Fibroblast of skin of right quadriceps (primary cell): ENCODE measurements at regions not wholly inside any gene's neighbourhood (a gene's known extent, or its start where the extent isn't known, plus 50 kb on each side); places are given as distances from the start of the nearest gene placed in this dataset.
"Not testable (repeated sequence)": the region's sequence is repeated elsewhere in the genome, so short reads cannot be mapped to it uniquely, and the experiment has no call there.

Experiments used
- DNase-seq: peaks from one replicate; pipeline ENCODE4 v3.0.0-alpha.2; 2013

DNA sequence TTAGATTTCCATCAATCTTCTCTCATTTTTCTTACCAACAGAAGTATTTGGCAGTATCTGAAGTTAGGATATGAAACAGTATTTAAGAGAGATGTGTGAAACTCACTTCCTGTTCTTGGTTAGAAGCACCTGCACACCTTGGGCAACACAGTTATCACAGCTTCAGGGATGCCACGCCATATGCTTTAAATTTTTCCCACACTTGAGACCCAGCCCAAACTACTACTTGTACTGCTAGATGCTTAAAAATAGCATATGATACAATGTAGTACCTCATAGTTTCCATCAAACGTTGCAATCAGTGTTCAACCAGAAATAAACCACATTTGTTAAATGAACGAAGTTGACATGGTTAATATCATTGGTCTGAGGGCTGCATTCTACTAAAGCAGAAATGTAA lies 725.1 kb upstream of the FRG1 start:
- no peak for DNase-seq

DNA sequence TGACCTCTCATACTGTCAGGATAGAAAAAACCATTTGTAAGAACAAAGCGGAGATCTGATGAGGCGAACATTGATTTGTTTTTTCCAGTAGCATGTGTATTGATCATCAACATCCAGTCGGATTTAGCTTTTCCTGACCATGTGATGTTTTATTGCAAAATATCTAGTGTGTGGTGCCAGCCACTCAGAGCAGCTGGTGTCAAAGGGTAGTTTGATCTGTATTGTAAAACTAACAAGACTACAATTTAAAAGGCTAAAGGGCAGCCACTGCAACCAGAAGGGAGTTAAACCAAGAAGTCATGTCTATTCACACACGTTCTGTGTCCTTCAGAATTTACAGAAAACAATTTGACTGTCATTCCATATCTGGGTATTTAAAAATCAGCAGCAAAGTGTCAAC lies 719.0 kb upstream of the FRG1 start:
- DNase-seq: no peak

DNA sequence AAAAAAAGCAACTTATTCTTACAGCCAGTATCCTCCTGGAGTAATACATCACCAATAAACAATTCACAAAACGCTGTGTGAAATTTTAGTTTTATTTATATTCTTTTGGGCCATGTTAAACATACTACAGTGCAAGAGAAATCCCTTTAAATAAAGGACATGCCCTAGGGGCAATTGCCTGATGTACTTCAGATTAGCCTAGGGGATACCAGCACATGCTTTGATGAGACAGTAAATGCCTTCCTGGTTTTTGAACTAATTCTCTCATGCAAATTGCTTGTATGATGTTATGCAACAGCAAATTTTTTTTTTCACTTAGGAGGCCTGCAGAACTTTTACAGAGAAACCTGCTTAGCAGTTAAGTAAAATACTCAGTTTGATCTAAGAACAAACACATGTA lies 711.9 kb upstream of the FRG1 start:
- no peak for DNase-seq

DNA sequence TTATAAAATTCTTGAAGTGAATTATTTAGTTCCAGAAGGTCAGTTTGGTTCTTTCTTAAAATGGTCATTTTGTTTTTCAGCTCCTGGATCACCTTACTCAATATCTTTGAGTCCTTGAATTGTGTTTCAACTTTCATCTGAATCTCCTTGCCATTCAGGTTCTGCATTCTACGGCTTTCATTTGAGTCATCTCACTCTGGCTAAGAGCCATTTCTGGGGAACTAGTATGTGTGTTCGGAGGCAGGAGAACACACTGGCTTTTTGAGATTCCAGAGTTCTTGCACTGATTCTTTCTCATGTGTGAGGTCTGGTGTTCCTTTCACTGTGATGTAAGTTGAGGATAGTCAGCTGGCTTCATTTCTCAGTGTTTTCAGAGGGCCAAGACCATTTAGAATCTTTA lies 708.4 kb upstream of the FRG1 start:
- DNase-seq: peak; percentile 18

DNA sequence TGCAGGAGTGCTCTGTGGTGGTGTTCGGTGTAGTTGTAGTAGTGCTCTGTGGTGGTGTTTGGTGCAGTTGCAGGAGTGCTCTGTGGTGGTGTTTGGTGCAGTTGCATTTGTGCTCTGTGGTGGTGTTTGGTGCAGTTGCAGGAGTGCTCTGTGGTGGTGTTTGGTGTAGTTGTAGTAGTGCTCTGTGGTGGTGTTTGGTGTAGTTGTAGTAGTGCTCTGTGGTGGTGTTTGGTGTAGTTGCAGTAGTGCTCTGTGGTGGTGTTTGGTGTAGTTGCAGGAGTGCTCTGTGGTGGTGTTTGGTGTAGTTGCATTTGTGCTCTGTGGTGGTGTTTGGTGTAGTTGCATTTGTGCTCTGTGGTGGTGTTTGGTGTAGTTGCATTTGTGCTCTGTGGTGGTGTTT lies 706.9 kb upstream of the FRG1 start:
- DNase-seq: not testable (repeated sequence)

DNA sequence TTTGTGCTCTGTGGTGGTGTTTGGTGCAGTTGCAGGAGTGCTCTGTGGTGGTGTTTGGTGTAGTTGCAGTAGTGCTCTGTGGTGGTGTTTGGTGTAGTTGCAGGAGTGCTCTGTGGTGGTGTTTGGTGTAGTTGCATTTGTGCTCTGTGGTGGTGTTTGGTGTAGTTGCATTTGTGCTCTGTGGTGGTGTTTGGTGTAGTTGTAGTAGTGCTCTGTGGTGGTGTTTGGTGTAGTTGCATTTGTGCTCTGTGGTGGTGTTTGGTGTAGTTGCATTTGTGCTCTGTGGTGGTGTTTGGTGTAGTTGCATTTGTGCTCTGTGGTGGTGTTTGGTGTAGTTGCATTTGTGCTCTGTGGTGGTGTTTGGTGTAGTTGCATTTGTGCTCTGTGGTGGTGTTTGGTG lies 705.7 kb upstream of the FRG1 start:
- not testable (repeated sequence) for DNase-seq

DNA sequence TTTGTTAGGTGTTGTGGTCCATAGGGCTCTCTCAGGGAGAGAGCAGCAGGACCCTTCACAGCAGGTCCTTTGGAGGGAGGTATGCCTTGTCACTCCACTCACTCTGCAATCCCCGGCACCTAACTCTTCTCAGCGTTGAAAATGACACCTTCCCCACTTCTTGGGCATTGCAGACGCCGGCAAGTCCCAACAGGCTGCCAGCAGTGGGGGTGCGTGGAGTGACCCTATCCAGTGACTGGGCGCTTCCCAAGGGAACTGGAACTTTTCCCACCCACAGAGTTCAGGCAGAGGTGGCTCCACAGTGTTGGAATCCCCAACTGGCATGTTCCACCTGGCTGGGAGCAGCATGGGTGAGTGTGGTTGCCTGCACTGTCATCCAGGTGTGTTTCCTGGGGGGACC lies 705.1 kb upstream of the FRG1 start:
- no peak for DNase-seq

DNA sequence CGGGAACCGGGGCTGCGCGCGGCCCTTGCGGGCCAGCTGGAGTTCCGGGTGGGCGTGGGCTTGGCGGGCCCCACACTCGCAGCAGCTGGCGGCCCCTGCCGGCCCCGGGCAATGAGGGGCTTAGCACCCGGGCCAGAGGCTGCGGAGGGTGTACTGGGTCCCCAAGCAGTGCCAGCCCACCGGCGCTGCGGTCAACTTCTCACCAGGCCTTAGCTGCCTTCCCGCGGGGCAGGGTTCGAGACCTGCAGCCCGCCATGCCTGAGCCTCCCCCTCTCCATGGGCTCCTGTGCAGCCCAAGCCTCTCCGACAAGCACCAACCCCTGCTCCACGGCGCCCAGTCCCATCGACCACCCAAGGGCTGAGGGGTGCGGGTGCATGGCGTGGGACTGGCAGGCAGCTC lies 704.4 kb upstream of the FRG1 start:
- not testable (repeated sequence) for DNase-seq

DNA sequence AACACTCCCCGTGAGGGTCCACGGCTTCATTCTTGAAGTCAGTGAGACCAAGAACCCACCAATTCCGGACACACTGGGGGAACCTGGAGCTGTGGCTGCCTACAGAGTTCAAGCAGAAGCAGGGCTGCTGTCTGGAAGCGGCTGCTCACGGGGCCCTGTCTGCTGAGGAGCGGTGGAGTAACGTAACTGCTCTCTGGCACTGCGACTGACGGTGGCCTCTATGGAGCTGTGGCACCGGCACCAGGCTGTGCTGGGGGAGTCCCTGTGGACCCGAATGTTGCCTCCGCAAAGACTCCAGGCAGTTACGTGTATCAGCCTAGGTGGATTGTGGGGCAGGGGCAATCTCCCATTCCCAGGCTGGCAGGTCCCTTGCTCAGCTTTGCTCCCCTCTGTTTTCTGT lies 703.3 kb upstream of the FRG1 start:
- DNase-seq: no peak

DNA sequence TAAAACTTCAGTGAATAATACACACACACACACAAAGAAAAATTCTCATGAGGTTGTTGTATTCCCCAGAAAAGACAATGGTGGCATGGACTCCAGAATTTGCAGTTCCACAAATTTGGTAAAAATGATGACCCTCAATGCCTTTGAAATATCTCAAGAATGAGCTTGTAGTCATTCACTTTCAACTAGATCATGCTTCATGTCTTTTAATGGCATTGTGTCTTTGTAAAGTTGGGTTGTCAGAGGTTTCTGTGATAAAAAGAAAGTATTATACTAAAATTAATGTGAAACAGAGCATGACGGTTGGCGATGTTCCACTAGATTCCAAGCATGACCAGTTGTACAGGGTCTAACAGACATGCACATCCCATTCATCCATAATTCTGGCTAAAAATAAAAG lies 685.0 kb upstream of the FRG1 start:
- DNase-seq: no peak

DNA sequence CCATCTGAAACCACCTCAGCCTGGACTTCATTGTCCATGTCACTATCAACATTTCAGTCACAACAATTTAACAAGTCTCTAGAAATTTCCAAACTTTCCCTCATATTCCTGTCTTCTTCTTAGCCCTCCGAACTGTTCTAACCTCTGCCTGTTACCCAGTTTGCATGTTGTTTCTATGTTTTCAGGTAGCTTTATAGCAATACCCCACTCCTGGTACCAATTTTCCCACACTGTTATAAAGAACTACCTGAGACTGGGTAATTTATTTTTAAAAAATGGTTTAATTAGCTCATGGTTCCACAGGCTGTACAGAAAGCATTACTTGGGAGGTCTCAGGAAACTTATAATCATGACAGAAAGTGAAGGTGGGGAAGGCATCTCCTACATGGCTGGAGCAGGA lies 679.2 kb upstream of the FRG1 start:
- DNase-seq: no peak

DNA sequence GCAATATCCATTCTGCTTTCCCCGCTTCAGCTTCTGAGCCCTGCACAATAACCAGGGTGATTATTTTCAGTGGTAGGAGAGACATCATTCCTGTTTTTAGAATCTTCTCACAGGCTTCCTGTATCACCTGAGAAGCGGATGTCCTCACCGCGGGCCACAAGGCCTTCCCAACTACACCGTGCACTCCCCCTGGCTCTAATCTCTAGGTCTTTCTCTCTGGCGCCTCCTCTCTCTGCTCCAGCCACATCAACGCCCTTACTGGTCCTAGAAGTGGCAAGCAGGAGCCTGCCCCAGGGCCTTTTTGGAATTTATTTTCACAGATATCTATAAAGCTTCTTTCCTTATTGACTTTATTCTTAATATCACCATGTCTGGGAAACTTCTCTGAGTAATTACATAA lies 675.2 kb upstream of the FRG1 start:
- no peak for DNase-seq

DNA sequence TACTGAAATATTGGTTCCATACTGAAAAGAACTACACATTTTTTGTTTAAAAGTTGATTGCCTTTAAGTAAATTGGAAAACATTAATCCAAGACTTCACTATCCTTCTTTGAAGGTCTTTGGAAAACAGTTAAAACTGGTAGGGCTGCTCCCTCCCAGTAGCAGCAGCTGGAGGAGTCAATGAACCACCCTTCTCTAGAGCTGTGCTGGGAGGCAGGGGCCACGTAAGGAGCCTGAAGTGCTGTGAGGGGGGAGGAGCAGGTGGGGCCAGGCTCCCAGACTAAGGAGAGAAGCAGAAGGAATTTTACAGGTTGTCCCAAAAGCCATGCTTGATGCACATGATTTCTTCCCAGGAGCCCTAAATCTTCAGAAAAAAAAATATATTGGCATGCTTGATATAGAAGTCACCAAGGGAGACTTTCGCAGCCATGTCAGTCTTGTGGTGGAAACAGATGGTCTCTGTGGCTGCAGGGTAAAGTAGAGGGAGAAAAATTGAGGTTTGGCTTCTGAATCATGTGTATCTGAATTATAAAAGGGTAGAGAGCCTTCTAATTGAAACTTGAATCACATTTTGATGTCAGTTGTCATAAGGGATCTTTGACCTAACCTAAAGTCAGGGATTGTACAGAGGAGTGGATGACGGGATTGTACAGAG lies 673.2 kb upstream of the FRG1 start:
- no peak for DNase-seq

DNA sequence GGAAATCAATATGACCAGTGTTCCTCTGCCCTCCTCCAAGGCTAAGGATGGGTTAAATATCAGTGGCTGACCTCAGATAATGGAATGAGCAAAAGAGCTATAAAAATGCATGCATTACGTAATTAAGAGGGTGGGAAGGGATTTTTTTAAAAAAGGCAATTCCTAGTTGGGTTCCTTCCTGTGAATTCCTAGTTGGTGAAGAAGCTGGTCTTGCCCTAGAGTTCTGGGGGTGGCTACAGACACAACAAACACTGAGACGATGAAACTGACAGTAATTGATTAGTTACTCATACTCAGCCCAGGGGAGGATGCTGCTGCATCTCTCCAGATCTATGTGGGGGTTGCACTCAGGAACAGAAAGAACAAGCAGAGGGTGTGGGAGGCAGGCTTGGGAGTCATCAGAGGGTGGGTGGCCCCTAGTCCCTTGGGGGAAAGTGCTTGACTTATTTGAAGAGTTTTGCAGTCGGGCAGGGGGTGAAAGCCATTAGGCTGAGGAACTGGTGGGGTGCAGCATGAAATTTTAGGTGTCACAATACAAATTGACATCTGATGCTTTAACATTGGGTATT lies 662.0 kb upstream of the FRG1 start:
- DNase-seq: peak; percentile 82

DNA sequence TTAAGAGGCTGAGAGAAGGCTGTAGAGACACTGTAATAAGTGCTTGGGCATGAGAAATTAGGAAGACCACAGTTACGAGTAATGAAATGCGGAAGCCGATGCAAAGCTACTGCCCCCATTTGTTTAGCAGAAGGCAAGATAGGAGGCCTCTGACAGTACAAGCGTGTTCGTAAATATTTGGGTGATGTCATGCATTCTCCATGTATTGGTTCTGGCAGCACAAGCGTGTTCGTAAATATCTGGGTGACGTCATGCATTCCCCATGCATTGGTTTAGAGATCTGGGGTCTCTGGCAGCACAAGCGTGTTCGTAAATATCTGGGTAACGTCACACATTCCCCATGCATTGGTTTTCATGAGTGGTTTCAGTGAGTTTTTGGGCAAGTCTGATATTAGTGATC lies 661.5 kb upstream of the FRG1 start:
- peak; percentile 96 for DNase-seq

DNA sequence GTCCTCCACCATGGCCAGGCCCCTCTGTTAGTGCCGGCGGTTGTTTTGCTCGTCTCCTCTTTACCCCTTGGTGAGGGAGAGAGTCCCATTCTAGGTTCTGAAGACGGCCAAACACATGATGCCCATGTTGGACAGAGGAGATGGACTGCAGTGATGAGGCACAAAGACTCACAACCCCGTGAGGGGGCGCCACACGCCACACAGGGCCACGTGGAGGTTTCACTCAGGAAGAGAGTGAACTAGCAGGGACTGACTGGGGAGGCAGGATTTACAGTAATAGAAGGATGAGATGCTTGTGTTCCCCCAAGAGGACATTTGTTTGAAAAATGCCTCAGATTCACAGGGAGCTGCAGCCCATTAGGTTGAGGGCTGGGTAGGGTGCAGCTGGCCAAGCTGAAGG lies 655.3 kb upstream of the FRG1 start:
- DNase-seq: no peak

DNA sequence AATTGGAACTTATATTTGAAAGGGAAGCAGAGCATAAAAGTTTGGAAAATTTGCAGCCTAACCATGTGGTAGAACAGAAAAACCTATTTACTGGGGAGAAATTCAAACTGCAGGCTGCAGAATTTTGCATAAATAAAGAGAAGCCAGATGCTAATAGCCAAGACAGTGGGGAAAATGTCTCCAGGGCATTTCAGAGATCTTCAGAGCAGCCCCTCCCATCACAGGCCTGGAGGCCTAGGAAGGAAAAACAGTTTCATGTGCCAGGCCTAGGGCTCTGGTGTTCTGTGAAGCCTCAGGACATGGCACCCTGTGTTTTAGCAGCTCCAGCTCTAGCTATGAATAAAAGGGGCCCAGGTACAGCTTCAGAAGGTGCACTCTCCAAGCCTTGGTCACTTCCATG lies 648.7 kb upstream of the FRG1 start:
- no peak for DNase-seq

DNA sequence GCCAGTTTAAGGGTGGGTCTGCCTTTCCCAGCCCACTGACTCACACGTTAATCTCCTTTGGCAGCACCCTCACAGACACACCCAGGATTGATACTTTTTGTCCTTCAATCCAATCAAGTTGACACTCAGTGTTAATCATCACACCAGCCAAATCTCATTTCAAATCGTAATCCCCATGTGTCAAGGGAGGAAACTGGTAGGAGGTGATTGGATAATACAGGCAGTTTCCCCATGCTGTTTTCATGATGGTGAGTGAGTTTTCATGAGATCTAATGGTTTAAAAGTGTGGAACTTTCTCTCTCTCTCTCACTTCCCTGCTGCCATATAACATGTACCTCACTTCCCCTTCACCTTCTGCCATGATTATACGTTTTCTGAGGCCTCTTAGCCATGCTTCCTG lies 647.2 kb upstream of the FRG1 start:
- DNase-seq: no peak

DNA sequence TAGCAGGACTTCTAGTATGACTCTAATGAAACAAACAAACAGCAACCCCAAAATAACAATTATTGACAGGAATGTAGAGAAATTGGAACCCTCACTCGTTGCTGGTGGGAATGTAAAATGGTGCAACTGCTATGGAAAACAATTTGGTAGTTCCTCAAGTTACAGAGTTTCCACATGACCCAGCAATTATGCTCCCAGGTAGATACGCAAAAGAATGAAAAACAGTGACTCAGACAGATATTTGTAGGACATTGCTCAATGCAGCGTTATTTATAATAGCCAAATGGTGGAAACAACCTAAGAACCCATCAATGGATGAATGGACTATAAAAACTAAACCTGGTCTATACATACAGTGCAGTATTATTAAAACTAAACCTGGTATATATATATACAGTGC lies 646.1 kb upstream of the FRG1 start:
- DNase-seq: no peak

DNA sequence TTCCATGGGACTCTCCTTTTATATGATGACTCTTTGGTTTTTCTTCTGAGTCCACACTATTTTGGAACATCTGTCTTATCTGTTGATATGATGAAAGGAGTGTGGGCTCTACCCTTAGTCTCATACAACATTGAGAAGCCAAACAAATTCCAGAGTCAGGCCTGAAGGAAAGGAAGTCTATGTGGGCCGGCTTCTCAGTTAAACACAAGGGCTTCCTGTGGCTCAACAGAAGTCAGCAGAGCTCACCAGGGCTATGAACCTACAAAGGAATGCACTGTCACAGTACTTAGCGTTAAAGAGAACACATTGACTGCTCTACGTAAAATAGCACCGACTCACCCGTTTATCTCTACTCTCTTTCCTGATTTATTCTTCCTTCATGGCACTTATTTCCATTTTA lies 641.0 kb upstream of the FRG1 start:
- no peak for DNase-seq

DNA sequence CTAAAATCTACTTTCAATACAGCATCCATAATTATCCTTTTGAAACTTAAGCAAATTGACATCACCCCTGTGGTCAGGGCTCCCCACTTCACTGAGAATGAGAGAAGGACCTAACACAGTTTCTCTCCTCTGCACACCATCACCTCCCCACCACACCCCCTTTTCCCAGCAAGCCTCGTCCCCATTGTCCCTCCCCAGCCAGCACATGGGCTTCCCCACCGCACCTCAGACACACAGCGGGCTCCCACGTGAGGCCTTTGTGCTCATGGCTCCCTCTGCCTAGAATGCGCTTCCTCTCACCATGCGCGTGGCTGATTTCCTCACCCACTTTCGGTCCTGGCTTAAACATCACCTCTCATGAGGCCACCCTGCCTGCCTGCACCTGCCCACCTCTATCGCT lies 639.0 kb upstream of the FRG1 start:
- no peak for DNase-seq

DNA sequence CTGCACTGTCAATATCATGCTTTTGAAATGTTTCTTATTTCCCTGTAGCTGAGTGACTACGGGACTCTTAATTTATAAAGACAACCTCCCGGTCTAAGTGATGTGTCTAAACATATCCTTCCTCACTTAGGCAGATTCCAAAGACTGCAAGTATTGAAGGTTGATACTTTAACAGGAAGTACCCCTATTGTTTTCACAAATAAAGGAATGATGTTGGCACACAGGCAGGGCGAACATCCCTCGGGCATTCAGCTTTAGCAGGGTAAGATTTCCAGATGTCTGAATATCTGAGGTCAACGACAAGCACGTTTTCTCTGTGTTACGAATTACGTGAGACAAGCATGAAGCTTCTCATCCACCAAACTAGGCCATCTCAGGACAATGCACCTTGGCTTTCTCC lies 638.0 kb upstream of the FRG1 start:
- DNase-seq: no peak

DNA sequence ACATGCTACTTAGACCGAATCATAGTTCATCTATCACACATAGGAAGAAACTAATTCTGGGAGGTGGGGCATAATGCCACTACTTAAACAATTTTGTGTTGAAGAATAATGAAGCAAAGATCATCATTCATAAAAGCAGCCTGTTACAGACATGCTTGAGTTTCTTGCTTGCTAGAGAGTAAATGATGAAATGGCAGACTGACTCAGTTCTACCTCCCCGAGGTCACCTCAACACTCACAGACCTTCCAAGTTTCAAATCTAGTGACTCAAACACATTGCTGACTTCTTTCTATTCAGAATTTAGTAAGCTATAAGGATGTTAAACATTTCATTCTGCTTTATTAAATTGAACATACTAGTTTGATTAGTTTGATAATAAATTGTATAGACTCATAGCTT lies 636.5 kb upstream of the FRG1 start:
- peak; percentile 38 for DNase-seq

DNA sequence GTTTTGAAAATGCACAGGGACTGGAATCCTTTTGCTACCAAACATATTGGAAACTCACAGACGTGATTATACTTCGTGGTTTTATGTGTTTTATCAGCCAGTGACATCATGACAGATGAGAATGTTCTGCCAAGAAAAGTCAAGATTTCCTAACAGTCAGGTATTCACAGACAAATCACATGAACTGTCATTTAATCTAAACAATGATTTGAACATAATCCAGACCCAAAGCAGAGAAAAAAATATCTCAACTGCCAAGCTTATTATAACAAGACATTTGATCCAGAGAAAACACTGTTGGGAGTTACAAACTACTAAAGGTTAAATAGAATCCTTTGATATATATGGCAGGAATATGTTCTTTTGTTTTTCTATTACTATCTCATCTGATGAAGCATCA lies 635.9 kb upstream of the FRG1 start:
- DNase-seq: peak; percentile 54

DNA sequence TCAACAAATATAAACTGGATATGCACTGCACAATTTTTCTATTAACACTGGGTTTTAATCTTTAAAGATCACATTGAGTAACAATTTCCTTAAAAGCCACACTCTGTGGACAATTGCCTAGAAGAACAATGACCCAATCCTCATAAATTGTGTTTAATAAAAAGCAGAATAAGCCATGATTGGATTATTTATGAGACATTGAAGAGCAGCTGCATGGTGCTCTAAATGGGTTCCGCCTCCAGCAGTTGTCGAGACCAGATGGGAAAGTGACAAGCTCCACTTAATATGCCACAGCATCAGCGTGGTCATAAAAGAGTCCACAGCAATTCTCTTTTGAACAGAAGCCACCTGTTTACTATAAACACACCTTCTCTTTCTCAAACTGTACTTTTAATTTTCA lies 635.2 kb upstream of the FRG1 start:
- no peak for DNase-seq

DNA sequence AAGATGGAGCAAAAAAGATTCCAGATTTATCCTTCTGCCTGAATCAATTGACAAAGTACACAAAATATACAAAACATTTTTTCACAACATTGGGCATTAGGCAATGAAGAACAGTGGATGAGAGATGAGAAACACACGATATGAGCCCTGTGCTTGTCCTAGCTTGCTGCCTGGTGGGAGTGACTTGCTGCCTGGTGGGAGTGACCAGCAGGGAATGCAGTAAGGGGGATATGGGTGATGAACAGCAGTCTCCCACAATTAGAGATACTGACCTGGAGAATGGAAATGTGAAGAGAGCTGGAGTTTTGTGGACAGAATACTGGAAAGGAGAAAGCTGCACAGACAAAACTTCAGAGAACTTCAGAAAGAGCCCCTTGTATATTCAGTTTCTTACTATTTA lies 629.4 kb upstream of the FRG1 start:
- no peak for DNase-seq
